ENCODE measurements at regions not wholly inside any gene's neighbourhood (a gene's known extent, or its start where the extent isn't known, plus 50 kb on each side); places are given as distances from the start of the nearest gene placed in this dataset.

DNA sequence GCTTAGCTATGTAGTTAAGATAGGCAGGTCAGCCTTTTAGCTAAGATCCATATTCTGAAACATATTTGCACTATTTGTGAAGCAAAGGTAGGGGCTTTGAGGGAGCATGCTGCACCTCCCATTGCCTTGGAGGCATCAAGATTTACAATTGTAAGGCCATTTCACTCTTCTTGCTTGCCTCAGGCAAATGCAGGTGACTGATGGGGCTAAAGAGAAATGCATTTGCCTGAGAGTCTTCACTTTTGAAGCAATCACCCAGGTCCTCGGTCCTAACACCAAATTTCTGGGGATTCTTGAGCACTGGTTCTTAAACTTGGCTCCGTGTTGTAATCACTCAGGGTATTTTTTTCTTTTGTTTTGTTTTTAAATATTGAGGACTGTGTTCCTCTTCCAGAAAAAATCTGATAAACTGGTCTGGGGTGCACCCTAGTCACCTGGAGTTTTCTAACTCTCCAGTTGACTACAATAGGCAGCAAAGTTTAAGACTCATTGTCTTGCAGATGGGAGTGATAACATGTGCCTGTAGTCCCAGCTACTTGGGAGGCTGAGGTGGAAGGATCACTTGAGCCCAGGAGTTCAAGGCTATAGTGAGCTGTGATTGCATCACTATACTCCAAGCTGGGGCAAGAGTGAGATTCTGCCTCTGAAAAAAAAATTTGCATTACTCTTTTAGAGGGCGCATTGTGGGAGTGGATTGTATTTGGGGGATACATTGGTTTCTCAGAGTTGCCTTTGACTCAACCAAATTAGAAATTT lies 68.1 kb downstream of the EOMES start:
- TF ChIP-seq, protein P1, sequence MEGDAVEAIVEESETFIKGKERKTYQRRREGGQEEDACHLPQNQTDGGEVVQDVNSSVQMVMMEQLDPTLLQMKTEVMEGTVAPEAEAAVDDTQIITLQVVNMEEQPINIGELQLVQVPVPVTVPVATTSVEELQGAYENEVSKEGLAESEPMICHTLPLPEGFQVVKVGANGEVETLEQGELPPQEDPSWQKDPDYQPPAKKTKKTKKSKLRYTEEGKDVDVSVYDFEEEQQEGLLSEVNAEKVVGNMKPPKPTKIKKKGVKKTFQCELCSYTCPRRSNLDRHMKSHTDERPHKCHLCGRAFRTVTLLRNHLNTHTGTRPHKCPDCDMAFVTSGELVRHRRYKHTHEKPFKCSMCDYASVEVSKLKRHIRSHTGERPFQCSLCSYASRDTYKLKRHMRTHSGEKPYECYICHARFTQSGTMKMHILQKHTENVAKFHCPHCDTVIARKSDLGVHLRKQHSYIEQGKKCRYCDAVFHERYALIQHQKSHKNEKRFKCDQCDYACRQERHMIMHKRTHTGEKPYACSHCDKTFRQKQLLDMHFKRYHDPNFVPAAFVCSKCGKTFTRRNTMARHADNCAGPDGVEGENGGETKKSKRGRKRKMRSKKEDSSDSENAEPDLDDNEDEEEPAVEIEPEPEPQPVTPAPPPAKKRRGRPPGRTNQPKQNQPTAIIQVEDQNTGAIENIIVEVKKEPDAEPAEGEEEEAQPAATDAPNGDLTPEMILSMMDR (IDR thresholded peaks at IDR 0.05), result no peak
- no peak for TF ChIP-seq POLR2AphosphoS5 (IDR thresholded peaks at IDR 0.05)
